ENCODE measurements at regions not wholly inside any gene's neighbourhood (a gene's known extent, or its start where the extent isn't known, plus 50 kb on each side); places are given as distances from the start of the nearest gene placed in this dataset.

GRCh38 chr5:104573949-104574709 is 1011.5 kb upstream of the NUDT12 start:
- Histone ChIP-seq H3K4ac (ENCODE audit: low read depth, low read length) (no peak overlapping the region), H4K20me1 (ENCODE audit: insufficient read depth, low read length) (no peaks in the 10 kb centered on the region), H3K4me2 (ENCODE audit: low read depth, low read length) (no peak overlapping the region), H4K91ac (ENCODE audit: insufficient read depth, low read depth, low read length) (no peak overlapping the region), H4K8ac (ENCODE audit: low read depth in 2 of 2, low read length in 2 of 2) (no peak overlapping the region), H2BK5ac (ENCODE audit: low read depth, low read length, poor library complexity, severe bottlenecking) (no peak overlapping the region), H3K18ac (ENCODE audit: low read depth, low read length) (no peak overlapping the region), H2AK9ac (replicated peaks; ENCODE audit: low read depth, low read length, poor library complexity) (no peak overlapping the region), H3K4me1 (ENCODE audit: control insufficient read depth, insufficient read depth, low read length) (no peaks in the 10 kb centered on the region), H3K56ac (ENCODE audit: extremely low read depth, insufficient read depth, low read length) (no peak overlapping the region), H3K79me1 (ENCODE audit: low read depth in 1 of 2, low read length in 2 of 2) (no peaks in the 10 kb centered on the region), H2AFZ (replicated peaks; ENCODE audit: low read length, poor library complexity) (no peak overlapping the region), H3K23ac (ENCODE audit: low read depth, low read length) (no peak overlapping the region), H2AK5ac (ENCODE audit: low read depth, low read length) (no peak overlapping the region), H3K36me3 (ENCODE audit: control insufficient read depth, insufficient read depth, low read length) (no peaks in the 10 kb centered on the region), H3K27me3 (ENCODE audit: control insufficient read depth, insufficient read depth, low read length) (no peaks in the 10 kb centered on the region), H3K9me1 (ENCODE audit: insufficient read depth, low read length) (no peaks in the 10 kb centered on the region), H3K14ac (replicated peaks; ENCODE audit: low read depth, low read length) (no peak overlapping the region), H3K27ac (ENCODE audit: insufficient read depth, low read length) (no peak overlapping the region), H2BK20ac (ENCODE audit: low read depth, low read length) (no peak overlapping the region), H4K5ac (ENCODE audit: low read depth, low read length) (no peak overlapping the region), H3K4me3 (ENCODE audit: insufficient read depth, low read depth, low read length) (no peak overlapping the region), H2BK15ac (ENCODE audit: low read depth, low read length) (no peak overlapping the region), H2BK120ac (ENCODE audit: low read depth, low read length) (no peak overlapping the region), H3K9me3 (ENCODE audit: control insufficient read depth, insufficient read depth, low read length) (no peaks in the 10 kb centered on the region), H3K9ac (ENCODE audit: low read depth, low read length) (no peak overlapping the region)
- POLR2A ChIA-PET (ENCODE audit: unreplicated experiment), result no interaction called here
- CTCF ChIA-PET, result no interaction called here
- dilution Hi-C loops (cut with HindIII; ENCODE audit: low sequenced_read_pairs, unreplicated experiment), result no loop called here
- TF ChIP-seq SMC3 (IDR thresholded peaks at IDR 0.05; ENCODE audit: low read depth, low read length) (no peak), CEBPB (IDR thresholded peaks at IDR 0.05; ENCODE audit: low read depth, low read length) (peak; percentile 27; the same call in 1 of the 2 replicates)
- WGBS, 2 experiments (ENCODE audit: extremely low coverage in 2 of 2, insufficient read length in 1 of 2), result no CpG with 5 or more reads among the region's 4 CpGs
- BruUV-seq (replicated peaks), result no TSS peak
- DNase-seq (no peak), ATAC-seq (ENCODE audit: low read depth) (no peak)
- intact Hi-C loops (cut with micrococcal nuclease), result no loop called here
- in situ Hi-C loops (cut with MboI; ENCODE audit: low sequenced_read_pairs), result no loop called here

All from IMR-90 (cell line).